Stimulated activated CD4-positive, alpha-beta T cell treated with anti-CD3 and anti-CD28 coated beads, Interleukin-12 subunit alpha, Interleukin-12 subunit beta, amount 100 ng/mL, for 48 hours (primary cell): ENCODE measurements at regions not wholly inside any gene's neighbourhood (a gene's known extent, or its start where the extent isn't known, plus 50 kb on each side); places are given as distances from the start of the nearest gene placed in this dataset.

ENCODE experiments used
- DNase-seq, 3 donors: peaks; one replicate each; pipeline ENCODE4 v3.0.0-alpha.2; 2020; ENCODE audit warnings: low read depth in 2 of 3, low spot score in 1 of 3

GRCh38 chr3:68173012-68173634, 518.7 kb upstream of the SUCLG2 start:
- no peak for DNase-seq

- no peak for DNase-seq
Measured at GRCh38 chr3:68172039-68172438, 517.6 kb upstream of the SUCLG2 start.

- no peak for DNase-seq
Measured at GRCh38 chr3:68163968-68164367, 509.6 kb upstream of the SUCLG2 start.

- DNase-seq = no peak
Measured at GRCh38 chr3:68163062-68163461, 508.6 kb upstream of the SUCLG2 start.

- no peak for DNase-seq
Measured at GRCh38 chr3:68162644-68163043, 508.2 kb upstream of the SUCLG2 start.

- DNase-seq = no peak
Measured at GRCh38 chr3:68151359-68151758, 496.9 kb upstream of the SUCLG2 start.

GRCh38 chr3:68148447-68148846, 494.0 kb upstream of the SUCLG2 start:
- no peak for DNase-seq

- no peak for DNase-seq
Measured at GRCh38 chr3:68142441-68142840, 488.0 kb upstream of the SUCLG2 start.

GRCh38 chr3:68139897-68140296, 485.5 kb upstream of the SUCLG2 start:
- DNase-seq = no peak

GRCh38 chr3:68136411-68136810, 482.0 kb upstream of the SUCLG2 start:
- DNase-seq = no peak

GRCh38 chr3:68135067-68135466, 480.7 kb upstream of the SUCLG2 start:
- no peak for DNase-seq

- no peak for DNase-seq
Measured at GRCh38 chr3:68129065-68129464, 474.7 kb upstream of the SUCLG2 start.

- DNase-seq = no peak
Measured at GRCh38 chr3:68123231-68123630, 468.8 kb upstream of the SUCLG2 start.

- no peak for DNase-seq
Measured at GRCh38 chr3:68121287-68121686, 466.9 kb upstream of the SUCLG2 start.

- DNase-seq = no peak
Measured at GRCh38 chr3:68116580-68116979, 462.2 kb upstream of the SUCLG2 start.

GRCh38 chr3:68103811-68104210, 449.4 kb upstream of the SUCLG2 start:
- DNase-seq = no peak

- DNase-seq = no peak
Measured at GRCh38 chr3:68090571-68090970, 436.2 kb upstream of the SUCLG2 start.

GRCh38 chr3:68089572-68090011, 435.2 kb upstream of the SUCLG2 start:
- no peak for DNase-seq

GRCh38 chr3:68088636-68089035, 434.2 kb upstream of the SUCLG2 start:
- DNase-seq = no peak

GRCh38 chr3:68088216-68088615, 433.8 kb upstream of the SUCLG2 start:
- peak in 2 of 3 donors; percentile 9 to 32 for DNase-seq

GRCh38 chr3:68072062-68072461, 417.6 kb upstream of the SUCLG2 start:
- DNase-seq = no peak

- DNase-seq = no peak
Measured at GRCh38 chr3:68070186-68070585, 415.8 kb upstream of the SUCLG2 start.

- no peak for DNase-seq
Measured at GRCh38 chr3:68067314-68067713, 412.9 kb upstream of the SUCLG2 start.

- DNase-seq = no peak
Measured at GRCh38 chr3:68062926-68063325, 408.5 kb upstream of the SUCLG2 start.
